SU-DHL-6 (cell line): ENCODE measurements at regions not wholly inside any gene's neighbourhood (a gene's known extent, or its start where the extent isn't known, plus 50 kb on each side); places are given as distances from the start of the nearest gene placed in this dataset.

Source experiments
- CTCF ChIP-seq: fragments of 200-600 bp; sonication (generic); IDR thresholded peaks from one replicate; pipeline ENCODE4 v1.5.1; 2017; ENCODE audit warnings: antibody characterized with exemption, mild to moderate bottlenecking, low read length, moderate library complexity; ENCODE audit not compliant: insufficient read depth, poor library complexity, severe bottlenecking
- EZH2phosphoT487 ChIP-seq: fragments of 200-600 bp; sonication (generic), shearing (Covaris generic); conservative IDR thresholded peaks from 2 replicates; pipeline ENCODE4 v1.6.1; 2018; ENCODE audit warnings: mild to moderate bottlenecking, antibody characterized with exemption, low read length, moderate library complexity, mixed read lengths

GRCh38 chr14:54053386-54053745 is 96.7 kb upstream of the BMP4 start:
- TF ChIP-seq CTCF (no peak), EZH2phosphoT487 (no peak)
